ENCODE measurements at regions not wholly inside any gene's neighbourhood (a gene's known extent, or its start where the extent isn't known, plus 50 kb on each side); places are given as distances from the start of the nearest gene placed in this dataset.

DNA sequence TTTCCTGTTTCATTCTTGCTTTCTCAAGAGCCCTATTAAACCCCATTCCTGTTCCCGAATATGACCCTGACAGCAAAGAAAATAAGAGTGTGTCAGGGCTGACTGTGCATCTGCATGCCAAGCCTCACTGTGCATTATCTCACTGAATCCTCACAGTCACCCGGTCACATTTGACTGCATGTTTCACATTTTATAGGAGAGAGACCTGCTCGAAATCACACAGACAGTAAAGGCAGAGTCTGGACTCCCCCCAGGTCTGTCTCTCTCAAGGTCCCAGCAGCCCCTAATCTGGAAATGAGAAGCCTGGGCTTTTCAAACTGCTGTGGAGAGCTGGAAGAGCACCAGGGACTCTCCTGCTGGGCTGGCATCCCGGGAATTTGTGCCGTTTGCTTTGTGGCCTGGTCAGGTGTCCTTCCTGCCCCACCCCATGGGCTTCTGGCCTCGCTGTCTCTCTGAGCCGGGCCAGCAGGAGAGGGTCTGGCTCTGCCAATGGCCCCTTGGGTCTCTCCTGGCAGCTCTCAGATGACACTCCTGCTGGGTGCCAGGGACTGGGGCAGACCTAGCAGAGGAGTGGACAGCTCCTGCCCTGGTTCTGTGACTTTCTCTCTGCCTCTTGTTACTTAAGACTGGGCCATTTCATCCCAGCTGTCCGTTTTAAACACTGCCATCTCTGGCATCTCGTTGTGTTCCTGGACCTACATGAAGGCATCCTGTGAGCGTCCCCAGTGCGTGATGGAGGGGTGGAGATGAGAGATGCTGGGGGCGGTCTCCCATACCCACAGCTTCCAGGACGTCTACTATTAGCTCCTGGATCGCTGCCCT is 173.6 kb downstream of the ARHGAP12 start:
- peak overlapping the region in 1 of 2 donors; percentile 42 for H3K27ac ChIP-seq
- peaks cover 13 to 58% of the 10 kb centered on the region in 2 donors for H3K4me1 ChIP-seq
- no peaks in the 10 kb centered on the region for H3K27me3 ChIP-seq
- DNase-seq: peak in 1 of 4 donors; percentile 37
- TF ChIP-seq, protein P1, sequence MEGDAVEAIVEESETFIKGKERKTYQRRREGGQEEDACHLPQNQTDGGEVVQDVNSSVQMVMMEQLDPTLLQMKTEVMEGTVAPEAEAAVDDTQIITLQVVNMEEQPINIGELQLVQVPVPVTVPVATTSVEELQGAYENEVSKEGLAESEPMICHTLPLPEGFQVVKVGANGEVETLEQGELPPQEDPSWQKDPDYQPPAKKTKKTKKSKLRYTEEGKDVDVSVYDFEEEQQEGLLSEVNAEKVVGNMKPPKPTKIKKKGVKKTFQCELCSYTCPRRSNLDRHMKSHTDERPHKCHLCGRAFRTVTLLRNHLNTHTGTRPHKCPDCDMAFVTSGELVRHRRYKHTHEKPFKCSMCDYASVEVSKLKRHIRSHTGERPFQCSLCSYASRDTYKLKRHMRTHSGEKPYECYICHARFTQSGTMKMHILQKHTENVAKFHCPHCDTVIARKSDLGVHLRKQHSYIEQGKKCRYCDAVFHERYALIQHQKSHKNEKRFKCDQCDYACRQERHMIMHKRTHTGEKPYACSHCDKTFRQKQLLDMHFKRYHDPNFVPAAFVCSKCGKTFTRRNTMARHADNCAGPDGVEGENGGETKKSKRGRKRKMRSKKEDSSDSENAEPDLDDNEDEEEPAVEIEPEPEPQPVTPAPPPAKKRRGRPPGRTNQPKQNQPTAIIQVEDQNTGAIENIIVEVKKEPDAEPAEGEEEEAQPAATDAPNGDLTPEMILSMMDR (IDR thresholded peaks at IDR 0.05): no peak
- no peak overlapping the region for H3K4me3 ChIP-seq
- H3K36me3 ChIP-seq: no peaks in the 10 kb centered on the region
- intact Hi-C loops (cut with DNase I): no loop called here
- no peaks in the 10 kb centered on the region for H3K9me3 ChIP-seq
- ATAC-seq: peak; percentile 1

DNA sequence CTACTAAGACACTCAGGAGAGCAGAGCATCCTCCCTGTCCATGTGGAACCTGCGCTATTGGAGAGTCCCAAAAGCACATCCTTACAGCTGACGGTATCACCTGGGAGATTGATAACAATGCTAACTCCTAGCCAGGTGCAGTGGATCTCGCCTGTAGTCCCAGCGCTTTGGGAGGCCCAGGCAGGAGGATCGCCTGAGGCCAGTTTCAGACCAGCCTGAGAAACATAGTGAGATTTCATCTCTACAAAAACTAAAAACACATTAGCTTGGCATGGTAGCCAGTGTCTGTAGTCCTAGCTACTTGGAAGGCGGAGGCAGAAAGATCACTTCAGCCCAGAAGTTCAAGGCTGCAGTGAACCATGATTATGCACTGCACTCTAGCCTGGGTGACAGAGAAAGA is 174.9 kb downstream of the ARHGAP12 start:
- Histone ChIP-seq H3K27me3 (no peaks in the 10 kb centered on the region), H3K27ac (peak overlapping the region in 1 of 2 donors; percentile 42), H3K36me3 (no peaks in the 10 kb centered on the region), H3K9me3 (no peaks in the 10 kb centered on the region), H3K4me1 (peaks cover 16 to 63% of the 10 kb centered on the region in 2 donors), H3K4me3 (no peak overlapping the region)
- intact Hi-C loops (cut with DNase I): no loop called here
- ATAC-seq (no peak), DNase-seq (no peak)
- TF ChIP-seq, protein P1 (IDR thresholded peaks at IDR 0.05): no peak

DNA sequence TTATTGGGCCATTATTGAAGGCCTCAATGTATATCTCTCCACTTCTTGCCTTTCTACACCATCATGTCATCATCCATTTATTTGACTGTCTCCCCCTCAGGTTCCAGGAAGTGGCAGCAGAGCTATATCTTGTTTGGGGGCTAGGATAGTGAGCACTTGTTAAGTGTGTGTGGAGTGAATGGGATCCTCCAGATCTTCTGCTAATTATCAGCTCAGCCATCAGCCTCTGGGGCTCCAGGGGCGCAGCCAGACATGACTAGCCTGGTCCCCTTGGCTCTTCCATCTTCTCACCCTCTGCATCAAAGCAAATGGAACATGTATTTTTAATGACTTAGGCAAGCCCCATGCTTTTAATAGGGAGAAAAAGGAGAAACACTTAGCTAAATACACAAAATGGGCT is 176.5 kb downstream of the ARHGAP12 start:
- ATAC-seq (no peak), DNase-seq (no peak)
- Histone ChIP-seq H3K4me3 (no peak overlapping the region), H3K9me3 (no peaks in the 10 kb centered on the region), H3K36me3 (no peaks in the 10 kb centered on the region), H3K27ac (no peak overlapping the region), H3K27me3 (no peaks in the 10 kb centered on the region), H3K4me1 (peaks cover 16 to 61% of the 10 kb centered on the region in 2 donors)
- intact Hi-C loops (cut with DNase I): no loop called here
- TF ChIP-seq, protein P1 (IDR thresholded peaks at IDR 0.05): no peak

DNA sequence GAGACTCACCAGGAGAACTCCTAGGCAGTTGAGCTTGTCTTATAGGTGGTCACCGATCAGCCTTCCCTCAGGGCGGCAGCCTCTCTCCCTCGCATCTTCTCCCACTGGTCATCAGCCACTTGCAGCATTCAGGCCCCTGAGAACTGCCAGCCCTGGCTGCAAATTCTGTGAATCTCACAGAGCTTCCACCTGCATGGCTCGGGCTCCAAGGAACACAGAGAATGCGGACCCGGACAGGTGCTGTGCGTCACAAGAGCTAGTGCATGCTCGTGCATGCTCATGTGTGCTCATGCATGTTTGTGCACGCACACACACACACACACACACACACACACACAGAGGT is 176.9 kb downstream of the ARHGAP12 start:
- DNase-seq (no peak), ATAC-seq (no peak)
- intact Hi-C loops (cut with DNase I): no loop called here
- Histone ChIP-seq H3K9me3 (no peaks in the 10 kb centered on the region), H3K27me3 (no peaks in the 10 kb centered on the region), H3K4me1 (peaks cover 16 to 61% of the 10 kb centered on the region in 2 donors), H3K27ac (peak overlapping the region in 1 of 2 donors; percentile 66), H3K4me3 (no peak overlapping the region), H3K36me3 (no peaks in the 10 kb centered on the region)
- TF ChIP-seq, protein P1 (IDR thresholded peaks at IDR 0.05): no peak

DNA sequence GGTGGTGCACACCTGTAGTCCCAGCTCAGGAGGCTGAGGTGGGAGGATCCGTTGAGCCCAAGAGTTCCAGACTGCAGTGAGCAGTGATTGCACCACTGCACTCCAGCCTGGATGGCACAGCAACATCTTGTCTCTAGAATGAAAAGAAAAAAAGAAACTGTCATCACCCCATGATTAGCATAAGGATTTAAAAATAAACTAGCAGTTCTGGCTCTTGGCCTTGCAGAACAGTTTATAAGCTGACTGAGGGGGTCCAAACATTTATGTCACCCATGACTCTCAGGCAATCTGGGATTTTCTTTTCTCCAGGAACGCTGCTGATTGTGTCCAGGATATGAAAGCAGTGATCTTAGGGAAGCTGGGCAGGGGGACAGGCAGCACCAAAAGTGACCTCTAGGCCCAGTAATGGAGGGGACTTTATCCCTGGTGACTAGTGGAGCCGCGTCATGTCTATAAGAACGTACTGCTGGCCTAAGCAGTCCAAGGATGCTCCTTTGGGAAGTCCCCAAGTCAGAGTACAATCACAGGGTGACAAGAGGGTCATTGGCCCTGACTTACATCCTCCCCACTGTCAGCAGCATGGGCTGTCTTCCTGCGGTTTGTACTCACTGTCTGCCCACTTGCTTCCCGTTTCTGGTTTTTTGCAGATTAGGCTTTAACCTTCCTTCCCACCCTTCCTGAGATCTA is 177.4 kb downstream of the ARHGAP12 start:
- Histone ChIP-seq H3K9me3 (no peaks in the 10 kb centered on the region), H3K36me3 (no peaks in the 10 kb centered on the region), H3K4me3 (no peak overlapping the region), H3K27me3 (no peaks in the 10 kb centered on the region), H3K4me1 (peaks cover 16 to 61% of the 10 kb centered on the region in 2 donors), H3K27ac (peak overlapping the region; percentile 47 to 66)
- TF ChIP-seq, protein P1 (IDR thresholded peaks at IDR 0.05): no peak
- ATAC-seq (peak; percentile 75), DNase-seq (peak in 2 of 4 donors; percentile 33 to 65)
- intact Hi-C loops (cut with DNase I): no loop called here
